GM19025 (cell line): ENCODE measurements at regions not wholly inside any gene's neighbourhood (a gene's known extent, or its start where the extent isn't known, plus 50 kb on each side); places are given as distances from the start of the nearest gene placed in this dataset.

Experiments used
- ATAC-seq: cut with Tn5 transposase; IDR thresholded peaks from one replicate; pipeline ENCODE4 v1.9.1; 2021; ENCODE audit warnings: mild to moderate bottlenecking, low read depth, moderate library complexity; ENCODE audit not compliant: unreplicated experiment

- ATAC-seq = no peak
Measured at GRCh38 chr20:39492223-39492797, 530.2 kb downstream of the DHX35 start.

- ATAC-seq = no peak
Measured at GRCh38 chr20:39491711-39492110, 529.6 kb downstream of the DHX35 start.

- ATAC-seq = no peak
Measured at GRCh38 chr20:39489986-39490560, 527.9 kb downstream of the DHX35 start.

GRCh38 chr20:39480276-39481043, 518.3 kb downstream of the DHX35 start:
- no peak for ATAC-seq

- ATAC-seq = no peak
Measured at GRCh38 chr20:39479196-39479810, 517.2 kb downstream of the DHX35 start.

GRCh38 chr20:39474879-39475278, 512.7 kb downstream of the DHX35 start:
- no peak for ATAC-seq

GRCh38 chr20:39473536-39473935, 511.4 kb downstream of the DHX35 start:
- ATAC-seq = no peak

- no peak for ATAC-seq
Measured at GRCh38 chr20:39468703-39469102, 506.6 kb downstream of the DHX35 start.

DNA sequence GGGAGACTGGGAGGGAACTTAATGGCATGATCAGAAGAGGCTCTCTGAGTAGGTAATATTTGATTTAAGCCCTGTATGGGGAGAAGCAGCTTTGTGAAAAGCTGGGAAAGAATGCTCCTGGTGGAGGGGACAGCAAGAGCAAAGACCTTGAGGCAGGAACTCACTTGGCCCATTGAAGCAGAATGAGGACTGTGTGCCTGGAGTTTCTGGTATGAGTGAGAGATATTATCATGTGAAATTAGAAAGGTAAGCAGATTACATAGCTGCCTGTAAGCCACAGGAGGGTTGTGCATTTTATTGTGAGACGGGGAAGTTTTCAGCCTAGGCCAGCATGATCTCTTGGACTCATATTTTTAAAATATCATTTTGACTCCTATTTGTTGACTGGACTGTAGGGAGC, 502.1 kb downstream of the DHX35 start:
- no peak for ATAC-seq

DNA sequence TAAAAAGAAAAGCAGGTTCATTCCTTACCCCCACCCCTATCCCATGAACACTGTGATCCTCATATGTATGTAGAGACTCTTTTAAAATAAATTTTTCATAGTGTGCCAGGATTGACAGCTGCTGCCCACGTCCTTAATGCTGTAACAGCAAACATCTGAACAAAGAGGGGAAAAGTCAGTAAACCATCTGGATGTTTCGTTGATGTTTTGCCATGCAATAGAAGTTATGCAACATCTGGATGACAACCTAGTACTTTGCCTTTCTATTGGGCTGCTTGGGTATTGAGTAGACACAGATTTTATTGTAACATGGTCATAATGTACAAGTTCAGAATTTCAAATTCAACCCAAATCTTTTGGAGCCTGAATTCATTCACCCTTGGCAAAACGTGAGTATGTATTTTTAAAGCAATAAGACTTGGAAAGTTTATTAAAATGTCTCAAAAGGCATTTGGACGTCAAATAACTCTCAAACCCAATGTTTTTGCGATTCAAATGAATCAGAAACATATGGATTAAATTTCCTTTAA, 500.3 kb downstream of the DHX35 start:
- no peak for ATAC-seq

GRCh38 chr20:39458452-39458851, 496.3 kb downstream of the DHX35 start:
- no peak for ATAC-seq

DNA sequence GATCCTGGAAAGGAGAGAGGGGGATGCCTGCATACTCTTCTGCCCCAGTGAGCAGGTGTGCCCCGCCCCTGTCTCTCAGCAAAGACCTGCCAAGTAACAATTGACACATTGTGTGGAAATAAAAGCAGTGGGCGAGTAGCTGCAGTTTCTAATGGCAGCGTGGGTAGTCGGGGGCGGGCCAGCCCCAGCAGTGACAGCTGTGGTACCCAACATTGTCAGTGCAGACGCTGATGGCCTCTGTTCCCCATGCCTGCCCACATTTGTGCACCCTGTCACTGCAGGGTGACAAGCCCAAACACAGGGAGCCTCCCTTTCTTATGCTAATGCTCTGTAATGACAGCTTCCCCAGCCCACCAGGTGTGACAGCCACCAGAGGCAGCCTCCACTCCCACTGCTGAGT, 491.7 kb downstream of the DHX35 start:
- ATAC-seq = no peak

DNA sequence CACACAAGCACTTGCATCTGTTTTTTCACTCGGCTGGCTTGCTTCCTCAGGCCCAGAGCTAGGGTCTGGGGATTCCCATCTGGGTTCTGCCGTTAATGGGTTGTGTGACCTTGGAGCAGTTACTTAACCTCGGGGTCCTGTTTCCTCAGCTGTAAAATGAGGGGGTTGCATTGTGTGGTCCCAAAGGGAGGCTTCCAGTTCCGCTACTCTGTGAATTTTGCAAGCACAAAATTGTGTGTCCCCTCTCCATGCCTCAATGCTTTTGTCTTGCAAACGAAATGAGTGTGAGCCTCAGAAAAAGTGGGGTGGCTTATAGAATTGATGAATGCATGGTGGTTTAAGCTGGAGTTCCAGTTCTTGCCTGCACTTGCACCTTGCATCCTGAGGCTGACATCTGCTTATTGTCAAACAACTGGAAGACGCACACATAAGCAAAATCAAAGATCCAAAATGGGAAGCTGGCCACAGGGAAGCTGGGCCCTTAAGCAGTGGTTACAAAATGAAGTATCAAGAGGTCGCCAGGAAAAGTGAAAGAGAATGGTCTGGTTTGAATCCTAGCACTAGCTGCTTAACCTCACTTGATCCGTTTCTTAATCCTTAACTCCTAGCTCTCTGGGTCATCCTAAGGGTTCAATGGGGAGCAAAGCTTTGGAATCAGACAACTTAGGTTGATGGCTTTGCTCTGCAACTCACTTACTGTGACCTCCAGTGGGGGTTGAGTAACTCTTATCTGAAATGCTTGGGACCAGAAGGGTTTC, 490.6 kb downstream of the DHX35 start:
- no peak for ATAC-seq

DNA sequence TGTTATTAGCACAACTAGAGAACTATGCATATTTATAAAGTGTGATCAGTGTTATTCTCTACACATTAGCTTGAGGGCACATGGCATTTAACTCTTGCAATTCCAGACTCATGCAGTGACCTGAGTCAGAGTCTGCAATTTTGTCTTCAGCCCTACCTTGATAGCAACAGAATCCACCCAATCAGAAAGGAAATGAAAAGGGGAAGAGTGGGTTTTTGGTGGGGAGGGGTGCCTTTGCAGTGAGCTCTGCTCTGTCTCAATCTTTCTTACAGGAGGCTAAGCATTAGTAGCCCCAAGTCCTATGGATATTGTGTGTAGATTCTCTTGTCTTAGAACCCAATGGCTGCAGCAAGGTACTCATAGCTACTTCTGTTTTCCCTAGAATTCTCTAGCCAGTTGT, 489.2 kb downstream of the DHX35 start:
- ATAC-seq = no peak

- ATAC-seq = no peak
Measured at GRCh38 chr20:39446397-39446796, 484.3 kb downstream of the DHX35 start.

- no peak for ATAC-seq
Measured at GRCh38 chr20:39445095-39445494, 483.0 kb downstream of the DHX35 start.

GRCh38 chr20:39433466-39433865, 471.3 kb downstream of the DHX35 start:
- ATAC-seq = no peak

GRCh38 chr20:39431091-39431880, 469.1 kb downstream of the DHX35 start:
- no peak for ATAC-seq

DNA sequence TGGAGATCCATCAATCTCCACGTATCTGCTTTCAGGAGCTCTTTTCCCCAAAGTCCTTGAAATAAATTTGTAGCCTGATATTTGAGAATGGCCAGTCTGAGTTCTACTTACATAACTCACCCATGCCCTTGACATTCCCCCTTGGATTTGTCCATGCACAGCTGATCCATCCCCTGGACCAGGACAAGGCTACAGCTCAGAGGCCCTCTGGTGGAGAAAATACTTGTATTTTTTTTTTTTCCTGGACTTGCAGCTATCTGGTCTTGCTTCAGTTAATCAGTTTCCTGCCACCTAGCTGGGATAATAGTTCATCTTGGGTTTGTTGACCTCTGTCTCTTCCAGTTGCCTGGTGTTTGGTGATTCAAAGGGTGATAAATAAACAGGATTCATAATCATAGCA, 467.6 kb downstream of the DHX35 start:
- ATAC-seq = no peak
